Naive B cell (primary cell): ENCODE measurements at regions not wholly inside any gene's neighbourhood (a gene's known extent, or its start where the extent isn't known, plus 50 kb on each side); places are given as distances from the start of the nearest gene placed in this dataset.

Experiments
- ATAC-seq, 2 donors: fragments of 150-1000 bp; cut with Tn5 transposase; 2 replicates each; pipeline ENCODE4 v1.10.0; 2021; ENCODE audit warnings: low read depth in 2 of 2, mild to moderate bottlenecking in 2 of 2, moderate library complexity in 2 of 2
- DNase-seq: peaks from one replicate; pipeline ENCODE4 v3.0.0; 2022
- H3K27ac Mint-ChIP-seq, 6 donors: one replicate each; pipeline ENCODE4 v1.8.0; 2020 to 2022; ENCODE audit warnings: mild to moderate bottlenecking in 6 of 6, mixed read lengths in 6 of 6, moderate library complexity in 5 of 6, inconsistent platforms in 2 of 6
- H3K27me3 Mint-ChIP-seq, 3 donors: one replicate each; pipeline ENCODE4 v1.8.0; 2021 to 2022; ENCODE audit warnings: mixed read lengths in 3 of 3, mild to moderate bottlenecking in 1 of 3
- H3K36me3 Mint-ChIP-seq, 2 donors: one replicate each; pipeline ENCODE4 v1.8.0; 2020 to 2022; ENCODE audit warnings: mixed read lengths in 2 of 2, inconsistent platforms in 1 of 2, mild to moderate bottlenecking in 1 of 2
- H3K4me1 Mint-ChIP-seq, 3 donors: one replicate each; pipeline ENCODE4 v1.8.0; 2020 to 2022; ENCODE audit warnings: mixed read lengths in 3 of 3, inconsistent platforms in 1 of 3, mild to moderate bottlenecking in 1 of 3, moderate library complexity in 1 of 3
- H3K4me3 Mint-ChIP-seq, 8 donors: one replicate each; pipeline ENCODE4 v1.8.0; 2020 to 2022; ENCODE audit warnings: mild to moderate bottlenecking in 8 of 8, mixed read lengths in 8 of 8, moderate library complexity in 8 of 8, inconsistent platforms in 2 of 8
- H3K9me3 Mint-ChIP-seq, 7 donors: one replicate each; pipeline ENCODE4 v1.8.0; 2020 to 2022; ENCODE audit warnings: mixed read lengths in 7 of 7, mild to moderate bottlenecking in 5 of 7, inconsistent platforms in 2 of 7, moderate library complexity in 1 of 7

- peaks cover 5 to 14% of the 10 kb centered on the region in 2 donors for H3K36me3 Mint-ChIP-seq
- no peaks in the 10 kb centered on the region for H3K4me1 Mint-ChIP-seq
- no peak overlapping the region for H3K27ac Mint-ChIP-seq
- H3K4me3 Mint-ChIP-seq, result no peak overlapping the region
- peaks cover 3 to 40% (median 17%) of the 10 kb centered on the region in 7 donors for H3K9me3 Mint-ChIP-seq
- DNase-seq, result no peak
- ATAC-seq, result no peak
- peaks cover 0 to 19% (median 12%) of the 10 kb centered on the region in 3 donors for H3K27me3 Mint-ChIP-seq
Observed at GRCh38 chr1:198007687-198008607, 90.8 kb downstream of the LHX9 start.

- ATAC-seq (no peak), DNase-seq (no peak)
- Mint-ChIP-seq H3K27ac (no peak overlapping the region), H3K9me3 (peaks cover 3 to 24% (median 15%) of the 10 kb centered on the region in 7 donors), H3K36me3 (peaks cover 3 to 5% of the 10 kb centered on the region in 2 donors), H3K4me1 (no peaks in the 10 kb centered on the region), H3K27me3 (peaks cover 0 to 17% (median 4%) of the 10 kb centered on the region in 3 donors), H3K4me3 (no peak overlapping the region)
Observed at GRCh38 chr1:198014355-198014754, 97.2 kb downstream of the LHX9 start.

- Mint-ChIP-seq H3K4me3 (no peak overlapping the region), H3K9me3 (peaks cover 0 to 14% (median 7%) of the 10 kb centered on the region in 7 donors), H3K27me3 (peaks cover 0 to 24% (median 4%) of the 10 kb centered on the region in 3 donors), H3K4me1 (no peaks in the 10 kb centered on the region), H3K36me3 (peaks cover 0 to 5% of the 10 kb centered on the region in 2 donors), H3K27ac (no peak overlapping the region)
- ATAC-seq (no peak), DNase-seq (no peak)
Observed at GRCh38 chr1:198015309-198015708, 98.1 kb downstream of the LHX9 start.

DNA sequence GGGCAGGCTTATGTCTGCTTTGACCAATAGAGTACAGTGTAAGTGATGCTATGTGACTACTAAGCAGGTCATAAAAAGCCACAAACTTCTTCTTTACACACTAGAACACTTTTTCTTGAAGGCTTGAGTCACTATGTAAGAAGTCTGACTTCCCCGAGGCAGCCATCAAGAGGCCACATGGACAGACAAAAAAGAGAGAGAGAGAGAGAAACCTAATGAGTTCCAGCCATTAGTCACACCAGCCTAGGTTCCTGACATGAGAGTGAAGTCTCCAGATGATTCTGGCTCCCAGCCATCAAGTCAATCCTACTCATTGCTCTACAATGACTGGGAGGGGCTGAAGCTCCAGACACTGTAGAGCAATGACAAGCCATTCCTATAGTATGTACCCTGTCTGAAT, 101.4 kb downstream of the LHX9 start:
- H3K4me1 Mint-ChIP-seq, result no peaks in the 10 kb centered on the region
- no peaks in the 10 kb centered on the region for H3K36me3 Mint-ChIP-seq
- DNase-seq (no peak), ATAC-seq (no peak)
- H3K9me3 Mint-ChIP-seq, result peaks cover 0 to 4% (median 0%) of the 10 kb centered on the region in 7 donors
- H3K27ac Mint-ChIP-seq, result no peak overlapping the region
- peaks cover 0 to 25% (median 6%) of the 10 kb centered on the region in 3 donors for H3K27me3 Mint-ChIP-seq
- no peak overlapping the region for H3K4me3 Mint-ChIP-seq

- H3K27me3 Mint-ChIP-seq, result peaks cover 0 to 22% (median 6%) of the 10 kb centered on the region in 3 donors
- ATAC-seq, result no peak
- H3K27ac Mint-ChIP-seq, result no peak overlapping the region
- H3K9me3 Mint-ChIP-seq, result peaks cover 0 to 4% (median 0%) of the 10 kb centered on the region in 7 donors
- H3K4me1 Mint-ChIP-seq, result no peaks in the 10 kb centered on the region
- no peaks in the 10 kb centered on the region for H3K36me3 Mint-ChIP-seq
- DNase-seq, result no peak
- no peak overlapping the region for H3K4me3 Mint-ChIP-seq
Observed at GRCh38 chr1:198019126-198019525, 102.0 kb downstream of the LHX9 start.

DNA sequence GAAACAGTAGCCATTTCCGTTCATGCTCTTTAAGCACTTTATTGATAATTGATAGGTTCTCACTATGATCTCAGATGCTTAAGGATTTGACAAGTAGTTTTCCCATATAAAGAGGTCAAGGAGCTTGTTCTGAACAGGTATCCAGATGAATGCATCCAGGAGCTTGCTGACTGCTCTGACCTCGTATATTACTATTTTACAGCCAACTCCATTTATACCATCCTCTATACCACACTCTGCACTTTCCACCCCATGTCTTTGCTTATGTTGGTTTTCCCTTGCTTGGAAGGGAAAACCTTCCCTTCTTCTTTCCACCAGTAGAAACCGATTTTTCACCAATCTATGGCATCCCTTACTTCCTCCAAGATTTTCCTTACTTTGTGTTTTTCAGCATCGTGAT, 107.2 kb downstream of the LHX9 start:
- H3K36me3 Mint-ChIP-seq, result no peaks in the 10 kb centered on the region
- DNase-seq (no peak), ATAC-seq (no peak)
- H3K27me3 Mint-ChIP-seq, result peaks cover 0 to 30% (median 6%) of the 10 kb centered on the region in 3 donors
- no peak overlapping the region for H3K4me3 Mint-ChIP-seq
- no peak overlapping the region for H3K27ac Mint-ChIP-seq
- peaks cover 0 to 7% (median 0%) of the 10 kb centered on the region in 7 donors for H3K9me3 Mint-ChIP-seq
- H3K4me1 Mint-ChIP-seq, result no peaks in the 10 kb centered on the region

DNA sequence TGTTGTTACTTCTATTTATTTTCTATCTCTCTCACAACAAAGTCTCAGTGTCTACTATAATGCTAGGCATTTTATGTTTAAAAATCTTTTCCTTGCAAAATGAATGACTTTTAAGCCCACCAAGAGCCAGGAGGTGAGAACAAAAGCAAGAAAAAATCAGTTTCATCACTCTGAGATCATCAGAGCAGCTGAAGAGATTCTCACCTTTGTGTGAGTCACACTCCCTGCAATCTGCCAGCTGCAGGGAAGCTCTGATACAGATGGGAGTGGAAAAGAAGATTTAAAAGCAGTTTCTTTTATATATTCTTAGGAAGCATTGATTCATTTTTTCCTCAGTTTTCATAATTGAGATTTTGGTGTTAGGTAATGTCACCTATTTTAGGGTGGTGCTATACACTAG, 107.6 kb downstream of the LHX9 start:
- Mint-ChIP-seq H3K4me1 (no peaks in the 10 kb centered on the region), H3K4me3 (no peak overlapping the region), H3K27ac (no peak overlapping the region), H3K27me3 (peaks cover 0 to 26% (median 6%) of the 10 kb centered on the region in 3 donors), H3K9me3 (peaks cover 0 to 7% (median 0%) of the 10 kb centered on the region in 7 donors), H3K36me3 (no peaks in the 10 kb centered on the region)
- ATAC-seq (no peak), DNase-seq (no peak)

- H3K27me3 Mint-ChIP-seq, result no peaks in the 10 kb centered on the region
- ATAC-seq, result no peak
- no peak overlapping the region for H3K4me3 Mint-ChIP-seq
Observed at GRCh38 chr1:198030682-198031081, 113.5 kb downstream of the LHX9 start.

DNA sequence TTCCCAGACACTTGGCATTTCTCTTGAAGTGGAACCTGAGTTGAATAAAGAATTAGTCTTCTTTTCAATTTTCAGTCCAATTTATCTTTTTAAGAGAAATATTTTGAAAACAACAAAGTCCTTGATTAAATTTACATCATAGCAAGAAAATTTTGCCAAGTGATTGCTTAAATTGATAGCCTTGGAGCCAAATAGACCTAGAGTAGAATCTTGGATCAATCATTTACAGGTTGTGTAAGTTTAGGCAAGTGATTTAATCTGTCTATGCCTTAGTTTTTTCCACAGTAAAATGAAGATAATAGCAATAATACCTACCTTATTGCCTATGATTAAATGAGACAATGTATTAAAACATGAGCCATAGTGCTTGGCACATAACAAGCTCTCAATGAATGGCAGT, 113.9 kb downstream of the LHX9 start:
- Mint-ChIP-seq H3K4me1 (no peaks in the 10 kb centered on the region), H3K27me3 (no peaks in the 10 kb centered on the region), H3K4me3 (no peak overlapping the region), H3K27ac (no peak overlapping the region), H3K9me3 (peaks cover 0 to 3% (median 0%) of the 10 kb centered on the region in 7 donors), H3K36me3 (no peaks in the 10 kb centered on the region)
- DNase-seq (no peak), ATAC-seq (no peak)

More at GRCh38 chr1:198030682-198031081, 113.5 kb downstream of the LHX9 start:
- Mint-ChIP-seq H3K4me1 (no peaks in the 10 kb centered on the region), H3K27ac (no peak overlapping the region), H3K36me3 (no peaks in the 10 kb centered on the region), H3K9me3 (peaks cover 0 to 3% (median 0%) of the 10 kb centered on the region in 7 donors)
- no peak for DNase-seq

- Mint-ChIP-seq H3K36me3 (no peaks in the 10 kb centered on the region), H3K9me3 (no peaks in the 10 kb centered on the region), H3K4me1 (no peaks in the 10 kb centered on the region), H3K4me3 (no peak overlapping the region), H3K27ac (no peak overlapping the region), H3K27me3 (no peaks in the 10 kb centered on the region)
- DNase-seq (no peak), ATAC-seq (no peak)
Observed at GRCh38 chr1:198032668-198033067, 115.5 kb downstream of the LHX9 start.

DNA sequence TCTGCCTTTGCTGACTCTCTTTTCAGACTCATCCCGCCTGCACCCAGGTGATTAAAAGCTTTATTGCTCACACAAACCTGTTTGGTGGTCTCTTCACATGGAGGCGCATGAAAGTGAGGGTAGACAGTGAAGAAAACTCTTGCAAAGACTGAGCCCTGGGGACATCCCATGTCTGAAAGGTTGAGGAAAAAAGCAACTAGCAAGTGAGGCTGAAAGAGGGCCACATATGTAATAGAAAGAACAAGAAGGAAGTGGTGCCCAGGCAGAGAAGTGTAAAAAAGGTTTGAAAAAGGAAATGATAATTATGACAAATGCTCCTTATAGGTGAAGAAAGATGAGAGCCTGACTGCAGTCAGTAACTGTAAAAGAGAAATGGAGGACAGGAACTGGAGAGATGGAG, 115.9 kb upstream of the NEK7 start:
- DNase-seq (no peak), ATAC-seq (no peak)
- no peaks in the 10 kb centered on the region for H3K36me3 Mint-ChIP-seq
- H3K4me1 Mint-ChIP-seq, result no peaks in the 10 kb centered on the region
- H3K27ac Mint-ChIP-seq, result no peak overlapping the region
- H3K27me3 Mint-ChIP-seq, result no peaks in the 10 kb centered on the region
- no peaks in the 10 kb centered on the region for H3K9me3 Mint-ChIP-seq
- no peak overlapping the region for H3K4me3 Mint-ChIP-seq

DNA sequence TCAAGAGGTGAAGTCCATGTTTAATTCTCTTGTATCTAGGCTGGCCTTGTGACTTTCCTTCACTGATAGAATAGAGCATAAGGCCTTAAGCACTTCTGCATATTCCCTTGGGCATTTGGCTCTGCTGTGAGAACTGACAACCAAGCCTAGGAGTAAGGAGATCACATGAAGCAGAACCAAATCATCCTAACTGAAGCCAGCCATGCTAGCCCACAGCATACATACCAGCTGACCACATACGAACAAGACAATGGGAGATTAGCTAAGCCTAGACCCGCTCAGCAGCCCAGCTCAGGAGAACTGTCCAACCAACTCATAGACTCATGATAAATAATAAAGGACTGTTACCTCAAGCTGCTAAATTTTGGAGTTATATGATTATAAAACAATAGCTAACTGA, 114.6 kb upstream of the NEK7 start:
- ATAC-seq (no peak), DNase-seq (no peak)
- Mint-ChIP-seq H3K4me3 (no peak overlapping the region), H3K27me3 (no peaks in the 10 kb centered on the region), H3K4me1 (no peaks in the 10 kb centered on the region), H3K36me3 (no peaks in the 10 kb centered on the region), H3K27ac (no peak overlapping the region), H3K9me3 (peaks cover 0 to 4% (median 0%) of the 10 kb centered on the region in 7 donors)

GRCh38 chr1:198047913-198048312, 108.9 kb upstream of the NEK7 start:
- DNase-seq (no peak), ATAC-seq (no peak)
- H3K4me3 Mint-ChIP-seq, result no peak overlapping the region
- H3K4me1 Mint-ChIP-seq, result peaks cover 0 to 4% (median 2%) of the 10 kb centered on the region in 3 donors
- H3K36me3 Mint-ChIP-seq, result no peaks in the 10 kb centered on the region
- peaks cover 0 to 16% (median 5%) of the 10 kb centered on the region in 7 donors for H3K9me3 Mint-ChIP-seq
- H3K27ac Mint-ChIP-seq, result no peak overlapping the region
- peaks cover 0 to 9% (median 0%) of the 10 kb centered on the region in 3 donors for H3K27me3 Mint-ChIP-seq

GRCh38 chr1:198054510-198054909, 102.3 kb upstream of the NEK7 start:
- Mint-ChIP-seq H3K27ac (no peak overlapping the region), H3K36me3 (no peaks in the 10 kb centered on the region), H3K4me3 (no peak overlapping the region), H3K9me3 (peaks cover 0 to 12% (median 3%) of the 10 kb centered on the region in 7 donors), H3K27me3 (peaks cover 0 to 17% (median 7%) of the 10 kb centered on the region in 3 donors), H3K4me1 (peaks cover 0 to 4% (median 0%) of the 10 kb centered on the region in 3 donors)
- DNase-seq, result no peak
- no peak for ATAC-seq
